Fibroblast of lung (primary cell): ENCODE measurements at regions not wholly inside any gene's neighbourhood (a gene's known extent, or its start where the extent isn't known, plus 50 kb on each side); places are given as distances from the start of the nearest gene placed in this dataset.

Experiments used
- EZH2 ChIP-seq: IDR thresholded peaks from 2 replicates; pipeline ENCODE4 v1.5.1; 2012; ENCODE audit warnings: low read length, control low read depth, mild to moderate bottlenecking; ENCODE audit errors: missing control alignments
- TF ChIP-seq, protein P1 (sequence below), 2 donors: IDR thresholded peaks in 1 of 2; conservative IDR thresholded peaks in 1 of 2; 1 replicate in 1 of 2; 2 replicates in 1 of 2; pipeline ENCODE4 v1.5.1; 2011 to 2012; ENCODE audit warnings: low read length in 2 of 2, control low read depth in 1 of 2, inconsistent platforms in 1 of 2, low read depth in 1 of 2, mild to moderate bottlenecking in 1 of 2

DNA sequence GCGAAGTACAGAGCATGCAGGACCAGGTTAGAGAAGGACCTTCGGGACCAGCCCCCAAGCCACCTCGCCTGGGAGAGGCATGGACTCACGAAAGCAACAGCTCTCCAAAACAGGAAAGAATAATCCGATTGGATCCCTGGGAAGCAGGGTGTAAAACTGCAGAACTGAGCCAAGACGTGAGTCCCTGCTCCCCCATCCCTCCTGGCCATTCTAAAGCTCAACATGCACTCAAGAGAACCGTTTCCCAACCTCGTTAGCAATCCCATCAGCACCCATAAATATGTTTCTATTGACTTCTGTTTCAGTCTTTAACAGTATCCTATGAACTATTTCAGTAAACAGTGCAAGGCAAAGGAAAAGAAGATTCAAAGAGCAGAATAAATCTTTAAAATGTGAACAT lies 167.0 kb downstream of the COPRS start:
- TF ChIP-seq, protein P1, sequence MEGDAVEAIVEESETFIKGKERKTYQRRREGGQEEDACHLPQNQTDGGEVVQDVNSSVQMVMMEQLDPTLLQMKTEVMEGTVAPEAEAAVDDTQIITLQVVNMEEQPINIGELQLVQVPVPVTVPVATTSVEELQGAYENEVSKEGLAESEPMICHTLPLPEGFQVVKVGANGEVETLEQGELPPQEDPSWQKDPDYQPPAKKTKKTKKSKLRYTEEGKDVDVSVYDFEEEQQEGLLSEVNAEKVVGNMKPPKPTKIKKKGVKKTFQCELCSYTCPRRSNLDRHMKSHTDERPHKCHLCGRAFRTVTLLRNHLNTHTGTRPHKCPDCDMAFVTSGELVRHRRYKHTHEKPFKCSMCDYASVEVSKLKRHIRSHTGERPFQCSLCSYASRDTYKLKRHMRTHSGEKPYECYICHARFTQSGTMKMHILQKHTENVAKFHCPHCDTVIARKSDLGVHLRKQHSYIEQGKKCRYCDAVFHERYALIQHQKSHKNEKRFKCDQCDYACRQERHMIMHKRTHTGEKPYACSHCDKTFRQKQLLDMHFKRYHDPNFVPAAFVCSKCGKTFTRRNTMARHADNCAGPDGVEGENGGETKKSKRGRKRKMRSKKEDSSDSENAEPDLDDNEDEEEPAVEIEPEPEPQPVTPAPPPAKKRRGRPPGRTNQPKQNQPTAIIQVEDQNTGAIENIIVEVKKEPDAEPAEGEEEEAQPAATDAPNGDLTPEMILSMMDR (conservative IDR thresholded peaks at IDR 0.05 in 1 of 2, IDR thresholded peaks at IDR 0.05 in 1 of 2; ENCODE audit: low read depth in 1 of 2, low read length in 2 of 2): no peak
- TF ChIP-seq EZH2: no peak
